K562 (cell line): ENCODE measurements at regions not wholly inside any gene's neighbourhood (a gene's known extent, or its start where the extent isn't known, plus 50 kb on each side); places are given as distances from the start of the nearest gene placed in this dataset.

ENCODE experiments used
- ATAC-seq: fragments of 200-7000 bp; cut with Tn5 transposase; 3 replicates; pipeline ENCODE4 v1.9.1; 2020; ENCODE audit warnings: moderate library complexity
- BruUV-seq: library from RNA; stranded (reverse); fragments of 400-500 nt; replicated peaks from 2 replicates; lab custom pipeline; 2021; lab: Mats Ljungman, UMichigan
- CTCF ChIA-PET: fragments of 300-600 bp; formaldehyde crosslinking; extraction: SDS; loops from one replicate; lab custom pipeline; 2021; ENCODE audit warnings: low intra/inter-chr PET ratio; lab: Yijun Ruan, JAX
- POLR2A ChIA-PET: fragments of 300-600, 350-650 bp; sonication (Branson Sonifier 250); formaldehyde crosslinking; extraction: SDS; loops from one replicate; lab custom pipeline; 2021; ENCODE audit warnings: antibody characterized with exemption, inconsistent platforms; lab: Yijun Ruan, JAX
- DNase-seq, 4 experiments: peaks; one replicate each; pipeline versions ENCODE4 v3.0.0 to v3.0.0-alpha.2; 2011 to 2018; ENCODE audit warnings: low spot score in 3 of 4, mixed read lengths in 3 of 4; ENCODE audit errors: extremely low read depth in 1 of 4
- FAIRE-seq: peaks from 2 replicates; lab custom pipeline; 2011; peaks lifted over from hg19 to GRCh38; lab: Jason Lieb, UNC
- H2AFZ ChIP-seq: 2 replicates; pipeline ENCODE4 v1.6.0; 2011; ENCODE audit warnings: low read depth, low read length, control low read depth, inconsistent platforms
- H3K27ac ChIP-seq: fragments of 200-600 bp; 3 replicates; pipeline ENCODE4 v1.8.0; 2011; ENCODE audit warnings: low read depth, mild to moderate bottlenecking, control low read depth, inconsistent platforms, low read length, moderate library complexity, mixed read lengths; ENCODE audit errors: extremely low read depth
- H3K27me3 ChIP-seq, 2 experiments: fragments of 300-600 bp in 1 of 2; 2 replicates in 1 of 2; 3 replicates in 1 of 2; pipeline versions ENCODE4 v1.6.0 to v1.8.0; 2011; ENCODE audit warnings: inconsistent platforms in 2 of 2, low read length in 2 of 2, mild to moderate bottlenecking in 1 of 2, mixed read lengths in 1 of 2, moderate library complexity in 1 of 2; ENCODE audit not compliant: control insufficient read depth in 2 of 2, insufficient read depth in 2 of 2
- H3K36me3 ChIP-seq: fragments of 300-600 bp; 3 replicates; pipeline ENCODE4 v1.8.0; 2011; ENCODE audit warnings: mild to moderate bottlenecking, low read length, inconsistent platforms; ENCODE audit not compliant: control insufficient read depth, insufficient read depth
- H3K4me1 ChIP-seq, 2 experiments: fragments of 200-600 bp in 1 of 2; replicated peaks in 1 of 2; 2 replicates in 1 of 2; 3 replicates in 1 of 2; pipeline versions ENCODE4 v1.5.1 to v1.8.0; 2011; ENCODE audit warnings: inconsistent platforms in 2 of 2, low read length in 2 of 2, mild to moderate bottlenecking in 1 of 2, mixed read lengths in 1 of 2, moderate library complexity in 1 of 2; ENCODE audit not compliant: control insufficient read depth in 2 of 2, insufficient read depth in 2 of 2
- H3K4me2 ChIP-seq: 2 replicates; pipeline ENCODE4 v1.6.1; 2011; ENCODE audit warnings: low read length, control low read depth, inconsistent platforms, mixed read lengths; ENCODE audit not compliant: insufficient read depth
- H3K4me3 ChIP-seq: fragments of 200-600 bp; sonication (generic), shearing (Covaris generic); 2 replicates; pipeline ENCODE4 v1.5.1; 2016; ENCODE audit warnings: control low read depth, inconsistent platforms
- H3K79me2 ChIP-seq: fragments of 200-600 bp; 3 replicates; pipeline ENCODE4 v1.8.0; 2011; ENCODE audit warnings: low read length, inconsistent platforms; ENCODE audit not compliant: control insufficient read depth, insufficient read depth
- H3K9ac ChIP-seq, 2 experiments: 2 replicates each; pipeline versions ENCODE4 v1.6.0 to v1.6.1; 2011; ENCODE audit warnings: low read depth in 2 of 2, low read length in 2 of 2, control low read depth in 1 of 2, inconsistent platforms in 1 of 2, mild to moderate bottlenecking in 1 of 2, mixed read lengths in 1 of 2; ENCODE audit not compliant: insufficient read depth in 1 of 2
- H3K9me1 ChIP-seq: one replicate; pipeline ENCODE4 v1.6.0; 2011; ENCODE audit warnings: inconsistent platforms, mild to moderate bottlenecking, low read length, moderate library complexity; ENCODE audit not compliant: control insufficient read depth, insufficient read depth
- H3K9me3 ChIP-seq: replicated peaks from 2 replicates; pipeline ENCODE4 v1.5.1; 2011; ENCODE audit warnings: low read depth, low read length, inconsistent platforms; ENCODE audit not compliant: control insufficient read depth, insufficient read depth
- H4K20me1 ChIP-seq: replicated peaks from 2 replicates; pipeline ENCODE4 v1.6.1; 2011; ENCODE audit warnings: low read length, inconsistent platforms, mixed read lengths; ENCODE audit not compliant: control insufficient read depth, insufficient read depth
- CBX5 ChIP-seq: IDR thresholded peaks from 2 replicates; pipeline ENCODE4 v1.6.1; 2014; ENCODE audit warnings: low read depth, borderline replicate concordance
- NFE2 ChIP-seq: IDR thresholded peaks from 2 replicates; pipeline ENCODE4 v1.6.1; 2014; ENCODE audit warnings: antibody characterized with exemption, low read depth
- RB1 ChIP-seq: fragments of 450-650 bp; IDR thresholded peaks from 2 replicates; pipeline ENCODE4 v1.6.1; 2017; ENCODE audit warnings: low read depth, mild to moderate bottlenecking
- SIN3A ChIP-seq, 2 experiments: fragments of 150-350 bp in 1 of 2; IDR thresholded peaks; 2 replicates each; pipeline ENCODE4 v1.6.1; 2011 to 2016; ENCODE audit warnings: borderline replicate concordance in 2 of 2, low read depth in 2 of 2, low read length in 2 of 2, mild to moderate bottlenecking in 2 of 2, moderate library complexity in 2 of 2; ENCODE audit not compliant: control insufficient read depth in 1 of 2
- ZNF586 ChIP-seq: fragments of 450-650 bp; formaldehyde crosslinking; conservative IDR thresholded peaks from 2 replicates; pipeline ENCODE4 v1.4.0; 2020; ENCODE audit warnings: mild to moderate bottlenecking, moderate library complexity
- WGBS: fragments of 100-300 bp; shearing (Covaris generic); methylation state at CpG from one replicate; pipeline ENCODE4 v1.1.6; 2016; ENCODE audit warnings: low coverage, mixed read lengths; ENCODE audit not compliant: insufficient coverage; ENCODE audit errors: missing lambda C conversion rate; 5-methylcytosine and 5-hydroxymethylcytosine counted together
- in situ Hi-C: fragments of 300-500 bp; cut with MboI; formaldehyde crosslinking; loops from 4 replicates; pipeline ENCODE4 v1.15.0; 2018; ENCODE audit warnings: inconsistent platforms, mixed read lengths
- intact Hi-C: fragments of 100-400 bp; cut with micrococcal nuclease; formaldehyde crosslinking; loops from 2 replicates; pipeline ENCODE4 v1.14.2; 2022
- TF ChIP-seq, protein P1 (sequence below): sonication (generic); formaldehyde crosslinking; IDR thresholded peaks from 2 replicates; pipeline ENCODE4 v1.8.0; 2023; ENCODE audit warnings: mild to moderate bottlenecking, missing genetic modification reagents

DNA sequence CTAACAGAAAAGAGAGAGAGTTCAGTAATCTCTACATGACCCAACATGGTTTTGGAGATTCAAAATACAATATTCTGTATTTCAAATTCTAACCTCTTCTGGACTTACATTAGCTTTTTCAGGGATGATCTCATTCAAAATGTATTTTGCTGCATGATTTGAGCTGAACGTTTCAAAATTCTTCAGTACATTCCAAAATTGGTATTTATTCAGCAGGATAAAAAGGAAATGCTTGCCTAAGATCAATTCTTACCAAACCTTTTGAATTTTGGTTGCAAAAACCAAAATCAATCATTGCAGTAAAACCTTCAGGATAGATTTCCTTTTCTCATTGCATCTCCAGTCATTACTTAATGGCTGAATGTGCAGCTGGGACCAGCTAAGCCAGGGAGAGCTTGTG is 1761.3 kb upstream of the SEL1L start:
- Histone ChIP-seq H3K79me2 (no peaks in the 10 kb centered on the region), H3K9me3 (no peaks in the 10 kb centered on the region), H3K9me1 (no peaks in the 10 kb centered on the region), H3K4me1 (no peaks in the 10 kb centered on the region), H2AFZ (no peak overlapping the region), H3K36me3 (no peaks in the 10 kb centered on the region), H4K20me1 (no peaks in the 10 kb centered on the region), H3K27me3 (no peaks in the 10 kb centered on the region), H3K4me3 (no peak overlapping the region), H3K27ac (no peak overlapping the region), H3K9ac (no peak overlapping the region), H3K4me2 (no peak overlapping the region)
- POLR2A ChIA-PET = no interaction called here
- no peak for ATAC-seq
- FAIRE-seq = no peak
- CTCF ChIA-PET = no interaction called here
- intact Hi-C loops (no loop called here), in situ Hi-C loops (no loop called here)
- no peak for TF ChIP-seq RB1
- TF ChIP-seq, protein P1, sequence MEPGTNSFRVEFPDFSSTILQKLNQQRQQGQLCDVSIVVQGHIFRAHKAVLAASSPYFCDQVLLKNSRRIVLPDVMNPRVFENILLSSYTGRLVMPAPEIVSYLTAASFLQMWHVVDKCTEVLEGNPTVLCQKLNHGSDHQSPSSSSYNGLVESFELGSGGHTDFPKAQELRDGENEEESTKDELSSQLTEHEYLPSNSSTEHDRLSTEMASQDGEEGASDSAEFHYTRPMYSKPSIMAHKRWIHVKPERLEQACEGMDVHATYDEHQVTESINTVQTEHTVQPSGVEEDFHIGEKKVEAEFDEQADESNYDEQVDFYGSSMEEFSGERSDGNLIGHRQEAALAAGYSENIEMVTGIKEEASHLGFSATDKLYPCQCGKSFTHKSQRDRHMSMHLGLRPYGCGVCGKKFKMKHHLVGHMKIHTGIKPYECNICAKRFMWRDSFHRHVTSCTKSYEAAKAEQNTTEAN (CRISPR knock-in tag) = no peak
- TF ChIP-seq CBX5 = no peak
- no peak for TF ChIP-seq SIN3A (IDR thresholded peaks at IDR 0.05; ENCODE audit: borderline replicate concordance in 2 of 2, control insufficient read depth in 1 of 2, low read depth in 2 of 2, low read length in 2 of 2)
- TF ChIP-seq NFE2 = no peak
- no peak for TF ChIP-seq ZNF586 (CRISPR knock-in tag)
- BruUV-seq = no TSS peak
- DNase-seq = no peak
- 0% methylated on average over 1 of the region's 1 CpG for WGBS
